ENCODE measurements at regions not wholly inside any gene's neighbourhood (a gene's known extent, or its start where the extent isn't known, plus 50 kb on each side); places are given as distances from the start of the nearest gene placed in this dataset.

DNA sequence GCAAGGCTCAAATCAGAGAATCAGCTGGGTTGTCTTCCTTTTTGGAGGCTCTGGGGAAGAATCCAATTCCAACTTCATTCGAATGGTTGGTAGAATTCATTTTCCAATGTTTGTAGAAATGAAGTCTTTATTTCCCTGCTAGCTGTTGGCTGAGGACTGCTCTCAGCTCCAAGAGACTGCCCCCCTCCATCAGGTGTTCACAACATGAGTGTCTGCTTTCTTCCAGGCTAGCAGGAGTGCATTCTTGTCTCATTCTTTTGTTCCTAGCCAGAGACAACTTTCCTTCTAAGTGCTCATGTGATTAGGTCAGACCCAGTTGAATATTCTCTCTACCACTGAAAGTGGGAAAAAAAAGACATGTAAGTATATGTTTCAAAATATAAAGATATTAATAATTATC, 95.2 kb downstream of the HLX start:
- H3K27me3 ChIP-seq (ENCODE audit: control insufficient read depth in 2 of 2, insufficient read depth in 1 of 2, low read length in 1 of 2) = no peaks in the 10 kb centered on the region

GRCh38 chr1:220976390-220976789, 97.1 kb downstream of the HLX start:
- Histone ChIP-seq H3K27ac (ENCODE audit: low read depth in 1 of 2, low read length in 1 of 2) (no peak overlapping the region), H3K27me3 (ENCODE audit: control insufficient read depth in 2 of 2, insufficient read depth in 1 of 2, low read length in 1 of 2) (no peaks in the 10 kb centered on the region), H3K4me1 (ENCODE audit: control insufficient read depth in 2 of 2, insufficient read depth in 2 of 2, low read length in 2 of 2) (no peaks in the 10 kb centered on the region), H3K4me3 (ENCODE audit: low read length in 2 of 2) (no peak overlapping the region), H3K9me3 (ENCODE audit: control insufficient read depth in 2 of 2, insufficient read depth in 1 of 2, low read length in 1 of 2) (no peaks in the 10 kb centered on the region), H3K36me3 (ENCODE audit: control insufficient read depth in 2 of 2, insufficient read depth in 2 of 2, low read length in 1 of 2) (no peaks in the 10 kb centered on the region)
- DNase-seq (ENCODE audit: low read depth in 6 of 9, low spot score in 9 of 9) = no peak
- WGBS = 62% methylated on average over 3 of the region's 3 CpGs

More for the DNA sequence above, 95.2 kb downstream of the HLX start:
- Histone ChIP-seq H3K36me3 (ENCODE audit: control insufficient read depth in 2 of 2, insufficient read depth in 2 of 2, low read length in 1 of 2) (no peaks in the 10 kb centered on the region), H3K4me1 (ENCODE audit: control insufficient read depth in 2 of 2, insufficient read depth in 2 of 2, low read length in 2 of 2) (no peaks in the 10 kb centered on the region), H3K4me3 (ENCODE audit: low read length in 2 of 2) (no peak overlapping the region), H3K27ac (ENCODE audit: low read depth in 1 of 2, low read length in 1 of 2) (no peak overlapping the region), H3K9me3 (ENCODE audit: control insufficient read depth in 2 of 2, insufficient read depth in 1 of 2, low read length in 1 of 2) (no peaks in the 10 kb centered on the region)
- WGBS = 88% methylated on average over 1 of the region's 1 CpG
- DNase-seq (ENCODE audit: low read depth in 6 of 9, low spot score in 9 of 9) = no peak

DNA sequence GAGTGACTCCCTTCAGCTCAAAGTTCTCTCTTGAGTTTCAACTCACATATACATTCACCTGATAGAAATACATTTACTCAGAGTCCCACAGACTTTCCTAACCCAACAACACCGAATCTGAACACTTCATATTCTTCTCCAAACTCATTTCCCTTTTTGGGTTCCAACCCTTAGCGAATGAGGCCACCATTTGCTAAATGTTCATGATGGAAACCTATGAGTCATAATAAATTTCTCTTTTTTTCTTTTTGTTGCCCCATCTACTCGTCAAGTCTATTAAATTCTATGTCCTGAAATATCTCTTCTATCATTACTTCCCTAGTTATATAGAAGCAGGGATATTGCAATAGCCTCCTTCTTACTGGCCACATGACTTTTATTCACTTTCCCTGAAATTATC, 100.1 kb downstream of the HLX start:
- H3K27me3 ChIP-seq (ENCODE audit: control insufficient read depth in 2 of 2, insufficient read depth in 1 of 2, low read length in 1 of 2) = no peaks in the 10 kb centered on the region
- no peaks in the 10 kb centered on the region for H3K4me1 ChIP-seq (ENCODE audit: control insufficient read depth in 2 of 2, insufficient read depth in 2 of 2, low read length in 2 of 2)
- H3K9me3 ChIP-seq (ENCODE audit: control insufficient read depth in 2 of 2, insufficient read depth in 1 of 2, low read length in 1 of 2) = no peaks in the 10 kb centered on the region
- no peaks in the 10 kb centered on the region for H3K36me3 ChIP-seq (ENCODE audit: control insufficient read depth in 2 of 2, insufficient read depth in 2 of 2, low read length in 1 of 2)
- H3K27ac ChIP-seq (ENCODE audit: low read depth in 1 of 2, low read length in 1 of 2) = no peak overlapping the region
- DNase-seq (ENCODE audit: low read depth in 6 of 9, low spot score in 9 of 9) = no peak
- H3K4me3 ChIP-seq (ENCODE audit: low read length in 2 of 2) = no peak overlapping the region
- 93% methylated on average over 3 of the region's 3 CpGs for WGBS

- H3K27ac ChIP-seq (ENCODE audit: low read depth in 1 of 2, low read length in 1 of 2) = no peak overlapping the region
- H3K4me3 ChIP-seq (ENCODE audit: low read length in 2 of 2) = no peak overlapping the region
- H3K4me1 ChIP-seq (ENCODE audit: control insufficient read depth in 2 of 2, insufficient read depth in 2 of 2, low read length in 2 of 2) = no peaks in the 10 kb centered on the region
- WGBS = 96% methylated on average over 10 of the region's 10 CpGs
- no peak for DNase-seq (ENCODE audit: low read depth in 6 of 9, low spot score in 9 of 9)
- H3K36me3 ChIP-seq (ENCODE audit: control insufficient read depth in 2 of 2, insufficient read depth in 2 of 2, low read length in 1 of 2) = no peaks in the 10 kb centered on the region
- H3K27me3 ChIP-seq (ENCODE audit: control insufficient read depth in 2 of 2, insufficient read depth in 1 of 2, low read length in 1 of 2) = no peaks in the 10 kb centered on the region
- no peaks in the 10 kb centered on the region for H3K9me3 ChIP-seq (ENCODE audit: control insufficient read depth in 2 of 2, insufficient read depth in 1 of 2, low read length in 1 of 2)
Observed at GRCh38 chr1:220982686-220983085, 103.4 kb downstream of the HLX start.

GRCh38 chr1:220983877-220984635, 104.8 kb downstream of the HLX start:
- Histone ChIP-seq H3K27ac (ENCODE audit: low read depth in 1 of 2, low read length in 1 of 2) (no peak overlapping the region), H3K27me3 (ENCODE audit: control insufficient read depth in 2 of 2, insufficient read depth in 1 of 2, low read length in 1 of 2) (no peaks in the 10 kb centered on the region), H3K9me3 (ENCODE audit: control insufficient read depth in 2 of 2, insufficient read depth in 1 of 2, low read length in 1 of 2) (no peaks in the 10 kb centered on the region), H3K36me3 (ENCODE audit: control insufficient read depth in 2 of 2, insufficient read depth in 2 of 2, low read length in 1 of 2) (no peaks in the 10 kb centered on the region), H3K4me1 (ENCODE audit: control insufficient read depth in 2 of 2, insufficient read depth in 2 of 2, low read length in 2 of 2) (no peaks in the 10 kb centered on the region), H3K4me3 (ENCODE audit: low read length in 2 of 2) (no peak overlapping the region)
- DNase-seq (ENCODE audit: low read depth in 6 of 9, low spot score in 9 of 9) = no peak
- WGBS = 91% methylated on average over 19 of the region's 19 CpGs

DNA sequence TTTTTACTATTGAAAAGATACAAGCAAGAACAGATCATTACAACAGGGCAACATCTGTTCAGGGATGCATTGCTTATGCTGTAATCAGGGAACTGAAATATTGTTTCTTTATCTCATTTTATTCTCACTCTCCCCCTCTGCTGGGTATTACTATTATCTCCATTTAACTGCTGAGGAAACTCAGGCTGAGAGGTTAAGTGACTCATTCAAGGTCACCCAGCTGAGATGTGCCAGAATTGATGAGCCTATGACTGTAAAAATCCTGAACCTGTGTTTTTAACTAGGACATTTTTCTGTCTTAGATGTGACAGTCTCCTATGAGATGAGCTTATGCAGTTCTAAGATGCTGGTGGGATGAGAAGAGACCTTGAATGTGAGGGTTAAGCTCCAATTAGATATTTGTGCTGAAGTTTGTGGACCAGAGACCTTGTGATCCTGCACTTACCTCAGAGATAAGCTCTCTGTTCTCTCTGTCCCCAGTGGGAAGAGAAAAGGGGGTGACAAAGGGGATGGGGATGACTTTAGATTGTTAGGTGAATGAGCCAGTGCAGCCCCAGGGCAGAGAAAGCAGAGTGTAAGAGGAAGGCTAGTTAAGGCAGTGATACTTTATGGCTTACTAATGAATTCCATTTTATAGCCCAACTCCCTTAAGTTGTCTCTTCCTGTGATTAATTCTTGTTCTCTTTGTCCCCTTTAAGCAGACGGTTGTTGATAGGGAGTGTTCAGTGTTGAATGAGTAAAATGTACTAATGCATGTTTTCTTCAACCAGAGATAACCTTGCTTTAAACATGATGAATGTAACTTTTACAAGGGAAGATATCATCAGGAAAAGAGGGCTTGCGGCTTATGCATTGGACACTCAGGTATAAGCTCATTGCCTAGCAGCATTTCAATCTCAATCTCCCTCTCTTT, 111.4 kb downstream of the HLX start:
- Histone ChIP-seq H3K27me3 (ENCODE audit: control insufficient read depth in 2 of 2, insufficient read depth in 1 of 2, low read length in 1 of 2) (no peaks in the 10 kb centered on the region), H3K4me3 (ENCODE audit: low read length in 2 of 2) (no peak overlapping the region), H3K9me3 (ENCODE audit: control insufficient read depth in 2 of 2, insufficient read depth in 1 of 2, low read length in 1 of 2) (no peaks in the 10 kb centered on the region), H3K4me1 (ENCODE audit: control insufficient read depth in 2 of 2, insufficient read depth in 2 of 2, low read length in 2 of 2) (no peaks in the 10 kb centered on the region), H3K36me3 (ENCODE audit: control insufficient read depth in 2 of 2, insufficient read depth in 2 of 2, low read length in 1 of 2) (no peaks in the 10 kb centered on the region), H3K27ac (ENCODE audit: low read depth in 1 of 2, low read length in 1 of 2) (no peak overlapping the region)
- WGBS = 94% methylated on average over 2 of the region's 2 CpGs
- DNase-seq (ENCODE audit: low read depth in 6 of 9, low spot score in 9 of 9) = no peak

- WGBS = 94% methylated on average over 4 of the region's 4 CpGs
Observed at GRCh38 chr1:220991506-220991905, 112.3 kb downstream of the HLX start.

GRCh38 chr1:220991959-220992704, 112.9 kb downstream of the HLX start:
- Histone ChIP-seq H3K9me3 (ENCODE audit: control insufficient read depth in 2 of 2, insufficient read depth in 1 of 2, low read length in 1 of 2) (no peaks in the 10 kb centered on the region), H3K4me1 (ENCODE audit: control insufficient read depth in 2 of 2, insufficient read depth in 2 of 2, low read length in 2 of 2) (no peaks in the 10 kb centered on the region), H3K4me3 (ENCODE audit: low read length in 2 of 2) (no peak overlapping the region), H3K27ac (ENCODE audit: low read depth in 1 of 2, low read length in 1 of 2) (no peak overlapping the region), H3K27me3 (ENCODE audit: control insufficient read depth in 2 of 2, insufficient read depth in 1 of 2, low read length in 1 of 2) (no peaks in the 10 kb centered on the region), H3K36me3 (ENCODE audit: control insufficient read depth in 2 of 2, insufficient read depth in 2 of 2, low read length in 1 of 2) (no peaks in the 10 kb centered on the region)
- DNase-seq (ENCODE audit: low read depth in 6 of 9, low spot score in 9 of 9) = no peak
- 95% methylated on average over 13 of the region's 13 CpGs for WGBS

More at GRCh38 chr1:220991506-220991905, 112.3 kb downstream of the HLX start:
- DNase-seq (ENCODE audit: low read depth in 6 of 9, low spot score in 9 of 9) = no peak
- Histone ChIP-seq H3K27me3 (ENCODE audit: control insufficient read depth in 2 of 2, insufficient read depth in 1 of 2, low read length in 1 of 2) (no peaks in the 10 kb centered on the region), H3K36me3 (ENCODE audit: control insufficient read depth in 2 of 2, insufficient read depth in 2 of 2, low read length in 1 of 2) (no peaks in the 10 kb centered on the region), H3K4me1 (ENCODE audit: control insufficient read depth in 2 of 2, insufficient read depth in 2 of 2, low read length in 2 of 2) (no peaks in the 10 kb centered on the region), H3K9me3 (ENCODE audit: control insufficient read depth in 2 of 2, insufficient read depth in 1 of 2, low read length in 1 of 2) (no peaks in the 10 kb centered on the region), H3K4me3 (ENCODE audit: low read length in 2 of 2) (no peak overlapping the region), H3K27ac (ENCODE audit: low read depth in 1 of 2, low read length in 1 of 2) (no peak overlapping the region)

- no peak for DNase-seq (ENCODE audit: low read depth in 6 of 9, low spot score in 9 of 9)
- H3K4me1 ChIP-seq (ENCODE audit: control insufficient read depth in 2 of 2, insufficient read depth in 2 of 2, low read length in 2 of 2) = no peaks in the 10 kb centered on the region
- 88% methylated on average over 3 of the region's 3 CpGs for WGBS
- H3K4me3 ChIP-seq (ENCODE audit: low read length in 2 of 2) = no peak overlapping the region
- H3K9me3 ChIP-seq (ENCODE audit: control insufficient read depth in 2 of 2, insufficient read depth in 1 of 2, low read length in 1 of 2) = no peaks in the 10 kb centered on the region
- no peak overlapping the region for H3K27ac ChIP-seq (ENCODE audit: low read depth in 1 of 2, low read length in 1 of 2)
- no peaks in the 10 kb centered on the region for H3K36me3 ChIP-seq (ENCODE audit: control insufficient read depth in 2 of 2, insufficient read depth in 2 of 2, low read length in 1 of 2)
- no peaks in the 10 kb centered on the region for H3K27me3 ChIP-seq (ENCODE audit: control insufficient read depth in 2 of 2, insufficient read depth in 1 of 2, low read length in 1 of 2)
Observed at GRCh38 chr1:220992705-220993052, 113.4 kb downstream of the HLX start.
